ENCODE measurements at regions not wholly inside any gene's neighbourhood (a gene's known extent, or its start where the extent isn't known, plus 50 kb on each side); places are given as distances from the start of the nearest gene placed in this dataset.

- TF ChIP-seq NFXL1 (CRISPR knock-in tag; IDR thresholded peaks at IDR 0.05) = no peak
- TF ChIP-seq MAFG (tag; conservative IDR thresholded peaks at IDR 0.05) = 0 out of 2 replicates have a peak, but pooled peaks have one; percentile 5
- peak; percentile 31; the same call in 1 of the 2 replicates for TF ChIP-seq MAFK (IDR thresholded peaks at IDR 0.05; ENCODE audit: low read length)
Observed at GRCh38 chr4:111695677-111696076, 449.6 kb upstream of the FAM241A start (continued).

DNA sequence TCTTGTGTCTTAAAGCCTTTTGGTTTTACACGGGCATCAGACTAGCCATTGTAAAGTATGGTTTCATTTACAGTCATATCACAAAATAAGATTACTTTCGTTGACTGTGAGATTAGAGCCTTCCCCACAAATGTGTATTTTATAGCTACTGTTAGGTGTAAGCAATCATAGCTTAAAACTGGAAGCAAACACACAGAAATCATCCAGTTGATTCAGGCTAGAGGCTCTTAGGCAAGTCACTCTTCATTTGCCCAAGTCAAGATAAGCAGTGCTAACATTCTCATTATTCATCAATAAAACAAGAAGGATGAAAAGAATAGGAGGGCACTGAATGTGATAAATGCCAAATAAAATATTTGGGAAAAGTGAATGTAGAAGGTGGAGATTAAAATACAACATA lies 448.7 kb upstream of the FAM241A start:
- FAIRE-seq = no peak
- Histone ChIP-seq H4K20me1 (replicated peaks; ENCODE audit: control insufficient read depth, insufficient read depth, low read length) (no peaks in the 10 kb centered on the region), H3K9ac (ENCODE audit: insufficient read depth in 1 of 2, low read depth in 2 of 2, low read length in 2 of 2) (no peak overlapping the region), H3K4me3 (no peak overlapping the region), H3K9me3 (replicated peaks; ENCODE audit: control insufficient read depth, insufficient read depth, low read depth, low read length) (no peaks in the 10 kb centered on the region), H3K27me3 (ENCODE audit: control insufficient read depth in 2 of 2, insufficient read depth in 2 of 2, low read length in 2 of 2) (no peaks in the 10 kb centered on the region), H3K4me1 (replicated peaks in 1 of 2; ENCODE audit: control insufficient read depth in 2 of 2, insufficient read depth in 2 of 2, low read length in 2 of 2) (no peaks in the 10 kb centered on the region), H3K79me2 (ENCODE audit: control insufficient read depth, insufficient read depth, low read length) (no peaks in the 10 kb centered on the region), H3K9me1 (ENCODE audit: control insufficient read depth, insufficient read depth, low read length) (no peaks in the 10 kb centered on the region), H2AFZ (ENCODE audit: low read depth, low read length) (no peak overlapping the region), H3K27ac (ENCODE audit: extremely low read depth, low read depth, low read length) (no peak overlapping the region), H3K36me3 (ENCODE audit: control insufficient read depth, insufficient read depth, low read length) (no peaks in the 10 kb centered on the region), H3K4me2 (ENCODE audit: insufficient read depth, low read length) (no peak overlapping the region)
- intact Hi-C loops (cut with micrococcal nuclease) (no loop called here), in situ Hi-C loops (cut with MboI) (no loop called here)
- TF ChIP-seq MEF2D (tag; conservative IDR thresholded peaks at IDR 0.05; ENCODE audit: low read depth) (no peak), ZNF699 (CRISPR knock-in tag; IDR thresholded peaks at IDR 0.05; ENCODE audit: insufficient replicate concordance) (no peak), MAFF (IDR thresholded peaks at IDR 0.05; ENCODE audit: low read length) (no peak), MAFK (IDR thresholded peaks at IDR 0.05; ENCODE audit: low read length) (no peak), TAF7 (tag; IDR thresholded peaks at IDR 0.05) (no peak), KAT7 (CRISPR knock-in tag; IDR thresholded peaks at IDR 0.05; ENCODE audit: borderline replicate concordance) (no peak), NELFE (IDR thresholded peaks at IDR 0.05; ENCODE audit: insufficient read depth, insufficient read length) (no peak)
- TF ChIP-seq, protein P1, sequence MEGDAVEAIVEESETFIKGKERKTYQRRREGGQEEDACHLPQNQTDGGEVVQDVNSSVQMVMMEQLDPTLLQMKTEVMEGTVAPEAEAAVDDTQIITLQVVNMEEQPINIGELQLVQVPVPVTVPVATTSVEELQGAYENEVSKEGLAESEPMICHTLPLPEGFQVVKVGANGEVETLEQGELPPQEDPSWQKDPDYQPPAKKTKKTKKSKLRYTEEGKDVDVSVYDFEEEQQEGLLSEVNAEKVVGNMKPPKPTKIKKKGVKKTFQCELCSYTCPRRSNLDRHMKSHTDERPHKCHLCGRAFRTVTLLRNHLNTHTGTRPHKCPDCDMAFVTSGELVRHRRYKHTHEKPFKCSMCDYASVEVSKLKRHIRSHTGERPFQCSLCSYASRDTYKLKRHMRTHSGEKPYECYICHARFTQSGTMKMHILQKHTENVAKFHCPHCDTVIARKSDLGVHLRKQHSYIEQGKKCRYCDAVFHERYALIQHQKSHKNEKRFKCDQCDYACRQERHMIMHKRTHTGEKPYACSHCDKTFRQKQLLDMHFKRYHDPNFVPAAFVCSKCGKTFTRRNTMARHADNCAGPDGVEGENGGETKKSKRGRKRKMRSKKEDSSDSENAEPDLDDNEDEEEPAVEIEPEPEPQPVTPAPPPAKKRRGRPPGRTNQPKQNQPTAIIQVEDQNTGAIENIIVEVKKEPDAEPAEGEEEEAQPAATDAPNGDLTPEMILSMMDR (IDR thresholded peaks at IDR 0.05 in 2 of 3, conservative IDR thresholded peaks at IDR 0.05 in 1 of 3; ENCODE audit: insufficient read depth in 2 of 3, low read depth in 1 of 3, low read length in 3 of 3) = no peak
- ATAC-seq = no peak
- POLR2A ChIA-PET = no interaction called here
- WGBS (ENCODE audit: insufficient coverage, low coverage, missing lambda C conversion rate) = 0% methylated on average over 2 of the region's 2 CpGs
- no TSS peak for BruUV-seq (replicated peaks)
- DNase-seq (ENCODE audit: extremely low read depth in 1 of 4, low spot score in 3 of 4) = no peak
- CTCF ChIA-PET (ENCODE audit: low intra/inter-chr PET ratio) = no interaction called here
